Right cardiac atrium (tissue), 5 donors: ENCODE measurements at regions not wholly inside any gene's neighbourhood (a gene's known extent, or its start where the extent isn't known, plus 50 kb on each side); places are given as distances from the start of the nearest gene placed in this dataset.

Source experiments
- ATAC-seq, 2 donors: fragments of 200-7000 bp; cut with Tn5 transposase; one replicate each; pipeline versions ENCODE4 v1.8.0 to v1.9.1; 2020; ENCODE audit warnings: moderate library complexity in 2 of 2, mild to moderate bottlenecking in 1 of 2
- DNase-seq, 3 donors: peaks; one replicate each; pipeline ENCODE4 v3.0.0-alpha.2; 2020
- H3K27ac ChIP-seq: one replicate; pipeline ENCODE4 v1.5.1; 2013; ENCODE audit warnings: mild to moderate bottlenecking, low read length, control low read depth, moderate library complexity
- H3K27me3 ChIP-seq: one replicate; pipeline ENCODE4 v1.6.1; 2013; ENCODE audit not compliant: control insufficient read depth, insufficient read depth
- H3K4me1 ChIP-seq: one replicate; pipeline ENCODE4 v1.6.1; 2013; ENCODE audit warnings: low read length; ENCODE audit not compliant: control insufficient read depth, insufficient read depth
- H3K4me3 ChIP-seq: one replicate; pipeline ENCODE4 v1.5.1; 2013; ENCODE audit warnings: low read length, control low read depth
- H3K9me3 ChIP-seq: one replicate; pipeline ENCODE4 v1.6.1; 2013; ENCODE audit warnings: low read length; ENCODE audit not compliant: control insufficient read depth
- WGBS: extraction: QIAGEN DNeasy Blood & Tissue Kit; methylation state at CpG from one replicate; pipeline ENCODE4 v1.1.7; 2013; 5-methylcytosine and 5-hydroxymethylcytosine counted together
- intact Hi-C, 4 donors: fragments of 100-400 bp; cut with DNase I; formaldehyde crosslinking; loops; one replicate each; pipeline versions ENCODE4 v1.11.0 to v1.14.0; 2022 to 2023
- donor health status: healthy with polysubstance abuse.
- donor health status: DM: no; HTN: yes; CAD: no.
- donor health status: DM: no; HTN: no; CAD: no.
- donor health status: DM: no; HTN: yes; CAD: no; lungs with severe emphysema.
- donor health status: DM: yes; HTN: yes; CAD: no.

GRCh38 chr3:118495206-118495605 lies 539.4 kb downstream of the IGSF11 start:
- ATAC-seq (no peak), DNase-seq (no peak)
- no peak overlapping the region for H3K4me3 ChIP-seq

GRCh38 chr3:118497274-118497673 lies 537.4 kb downstream of the IGSF11 start:
- H3K9me3 ChIP-seq = no peaks in the 10 kb centered on the region
- no peak overlapping the region for H3K27ac ChIP-seq
- ATAC-seq (no peak), DNase-seq (no peak)
- H3K27me3 ChIP-seq = no peaks in the 10 kb centered on the region
- no peak overlapping the region for H3K4me3 ChIP-seq
- WGBS = 82% methylated on average over 3 of the region's 3 CpGs
- H3K4me1 ChIP-seq = no peaks in the 10 kb centered on the region
- intact Hi-C loops = no loop called here

More at GRCh38 chr3:118495206-118495605, 539.4 kb downstream of the IGSF11 start:
- Histone ChIP-seq H3K27ac (no peak overlapping the region), H3K4me1 (no peaks in the 10 kb centered on the region), H3K9me3 (no peaks in the 10 kb centered on the region), H3K27me3 (no peaks in the 10 kb centered on the region)
- 97% methylated on average over 2 of the region's 2 CpGs for WGBS
- intact Hi-C loops = no loop called here

- Histone ChIP-seq H3K4me1 (no peaks in the 10 kb centered on the region), H3K4me3 (no peak overlapping the region), H3K9me3 (no peaks in the 10 kb centered on the region), H3K27ac (no peak overlapping the region), H3K27me3 (no peaks in the 10 kb centered on the region)
- ATAC-seq = peak; percentile 41 to 52
- WGBS = 62% methylated on average over 1 of the region's 1 CpG
- DNase-seq = peak; percentile 27 to 76 (median 48)
- intact Hi-C loops = no loop called here
Measured at GRCh38 chr3:118501152-118501551, 533.5 kb downstream of the IGSF11 start.

- 91% methylated on average over 1 of the region's 1 CpG for WGBS
- Histone ChIP-seq H3K4me3 (no peak overlapping the region), H3K27me3 (no peaks in the 10 kb centered on the region), H3K4me1 (no peaks in the 10 kb centered on the region), H3K27ac (no peak overlapping the region), H3K9me3 (no peaks in the 10 kb centered on the region)
- no peak for ATAC-seq
- intact Hi-C loops = no loop called here
- no peak for DNase-seq
Measured at GRCh38 chr3:118504906-118505305, 529.7 kb downstream of the IGSF11 start.

- Histone ChIP-seq H3K4me1 (no peaks in the 10 kb centered on the region), H3K27ac (no peak overlapping the region), H3K4me3 (no peak overlapping the region), H3K27me3 (no peaks in the 10 kb centered on the region), H3K9me3 (no peaks in the 10 kb centered on the region)
- no peak for DNase-seq
- no peak for ATAC-seq
- WGBS = 63% methylated on average over 2 of the region's 2 CpGs
- intact Hi-C loops = no loop called here
Measured at GRCh38 chr3:118505784-118506183, 528.9 kb downstream of the IGSF11 start.

- H3K27me3 ChIP-seq = no peaks in the 10 kb centered on the region
- ATAC-seq = no peak
- no peak overlapping the region for H3K4me3 ChIP-seq
- no peak overlapping the region for H3K27ac ChIP-seq
- H3K9me3 ChIP-seq = no peaks in the 10 kb centered on the region
- no peaks in the 10 kb centered on the region for H3K4me1 ChIP-seq
- DNase-seq = no peak
- intact Hi-C loops = no loop called here
Measured at GRCh38 chr3:118511402-118511801, 523.2 kb downstream of the IGSF11 start.

GRCh38 chr3:118512301-118512700 lies 522.3 kb downstream of the IGSF11 start:
- ATAC-seq = no peak
- intact Hi-C loops = no loop called here
- H3K27me3 ChIP-seq = no peaks in the 10 kb centered on the region
- H3K4me3 ChIP-seq = no peak overlapping the region
- DNase-seq = no peak
- 53% methylated on average over 2 of the region's 2 CpGs for WGBS
- H3K27ac ChIP-seq = no peak overlapping the region
- H3K9me3 ChIP-seq = no peaks in the 10 kb centered on the region
- no peaks in the 10 kb centered on the region for H3K4me1 ChIP-seq

- intact Hi-C loops = no loop called here
- Histone ChIP-seq H3K9me3 (no peaks in the 10 kb centered on the region), H3K4me1 (no peaks in the 10 kb centered on the region), H3K27ac (no peak overlapping the region), H3K27me3 (no peaks in the 10 kb centered on the region), H3K4me3 (no peak overlapping the region)
- WGBS = 71% methylated on average over 3 of the region's 3 CpGs
- no peak for ATAC-seq
- no peak for DNase-seq
Measured at GRCh38 chr3:118525077-118525476, 509.6 kb downstream of the IGSF11 start.

GRCh38 chr3:118526758-118527513 lies 507.7 kb downstream of the IGSF11 start:
- H3K9me3 ChIP-seq = no peaks in the 10 kb centered on the region
- intact Hi-C loops = no loop called here
- no peak overlapping the region for H3K4me3 ChIP-seq
- H3K27me3 ChIP-seq = no peaks in the 10 kb centered on the region
- no peaks in the 10 kb centered on the region for H3K4me1 ChIP-seq
- DNase-seq (no peak), ATAC-seq (no peak)
- WGBS = 47% methylated on average over 1 of the region's 1 CpG
- no peak overlapping the region for H3K27ac ChIP-seq

- Histone ChIP-seq H3K9me3 (no peaks in the 10 kb centered on the region), H3K27ac (no peak overlapping the region), H3K4me3 (no peak overlapping the region), H3K27me3 (no peaks in the 10 kb centered on the region), H3K4me1 (no peaks in the 10 kb centered on the region)
- DNase-seq (no peak), ATAC-seq (no peak)
- intact Hi-C loops = no loop called here
Measured at GRCh38 chr3:118527514-118528044, 507.1 kb downstream of the IGSF11 start.

- Histone ChIP-seq H3K27me3 (no peaks in the 10 kb centered on the region), H3K27ac (no peak overlapping the region), H3K4me3 (no peak overlapping the region), H3K4me1 (no peaks in the 10 kb centered on the region), H3K9me3 (no peaks in the 10 kb centered on the region)
- WGBS = 82% methylated on average over 2 of the region's 2 CpGs
- intact Hi-C loops = no loop called here
- ATAC-seq (no peak), DNase-seq (no peak)
Measured at GRCh38 chr3:118529554-118529953, 505.1 kb downstream of the IGSF11 start.
